DND-41 (cell line): ENCODE measurements at regions not wholly inside any gene's neighbourhood (a gene's known extent, or its start where the extent isn't known, plus 50 kb on each side); places are given as distances from the start of the nearest gene placed in this dataset.

ENCODE experiments used
- ATAC-seq: fragments of 200-7000 bp; cut with Tn5 transposase; 3 replicates; pipeline ENCODE4 v1.9.1; 2021; ENCODE audit warnings: low read depth; ENCODE audit not compliant: insufficient read depth
- DNase-seq: peaks from one replicate; pipeline ENCODE4 v3.0.0-alpha.2; 2020
- H2AFZ ChIP-seq: 2 replicates; pipeline ENCODE4 v1.6.0; 2012; ENCODE audit warnings: low read depth, low read length
- H3K27ac ChIP-seq: 2 replicates; pipeline ENCODE4 v1.5.1; 2012; ENCODE audit warnings: low read length, inconsistent platforms
- H3K27me3 ChIP-seq: fragments of 200-600 bp; sonication (generic); 2 replicates; pipeline ENCODE4 v1.6.0; 2012; ENCODE audit warnings: low read length, mild to moderate bottlenecking, inconsistent platforms; ENCODE audit not compliant: insufficient read depth, poor library complexity
- H3K36me3 ChIP-seq: 2 replicates; pipeline ENCODE4 v1.5.1; 2012; ENCODE audit warnings: low read length, inconsistent platforms; ENCODE audit not compliant: insufficient read depth
- H3K4me1 ChIP-seq: 2 replicates; pipeline ENCODE4 v1.5.1; 2012; ENCODE audit warnings: mild to moderate bottlenecking, low read length; ENCODE audit not compliant: insufficient read depth
- H3K4me2 ChIP-seq: 2 replicates; pipeline ENCODE4 v1.6.0; 2012; ENCODE audit warnings: mild to moderate bottlenecking, moderate library complexity, low read length, inconsistent platforms; ENCODE audit not compliant: insufficient read depth
- H3K4me3 ChIP-seq, 2 experiments: fragments of 200-600 bp in 1 of 2; shearing (Covaris generic) in 1 of 2; 2 replicates each; pipeline ENCODE4 v1.5.1; 2012 to 2016; ENCODE audit warnings: inconsistent platforms in 2 of 2, low read length in 2 of 2, mild to moderate bottlenecking in 2 of 2, low read depth in 1 of 2, moderate library complexity in 1 of 2
- H3K79me2 ChIP-seq: 2 replicates; pipeline ENCODE4 v1.6.0; 2012; ENCODE audit warnings: low read length, inconsistent platforms; ENCODE audit not compliant: insufficient read depth
- H3K9ac ChIP-seq: 2 replicates; pipeline ENCODE4 v1.6.0; 2012; ENCODE audit warnings: low read depth, mild to moderate bottlenecking, inconsistent platforms, low read length, moderate library complexity
- H3K9me3 ChIP-seq: 2 replicates; pipeline ENCODE4 v1.5.1; 2012; ENCODE audit warnings: low read length, moderate library complexity, mild to moderate bottlenecking, inconsistent platforms; ENCODE audit not compliant: insufficient read depth, severe bottlenecking
- H4K20me1 ChIP-seq: 2 replicates; pipeline ENCODE4 v1.6.0; 2012; ENCODE audit warnings: low read length; ENCODE audit not compliant: insufficient read depth
- CTCF ChIP-seq: IDR thresholded peaks from 2 replicates; pipeline ENCODE4 v1.5.1; 2012; ENCODE audit warnings: borderline replicate concordance, low read length, moderate library complexity, mild to moderate bottlenecking; ENCODE audit not compliant: poor library complexity, severe bottlenecking; ENCODE audit errors: extremely low read depth
- EZH2 ChIP-seq: IDR thresholded peaks from 3 replicates; pipeline ENCODE4 v1.6.1; 2012; ENCODE audit warnings: borderline replicate concordance, low read depth, mild to moderate bottlenecking, moderate library complexity, low read length, inconsistent platforms; ENCODE audit not compliant: severe bottlenecking

- TF ChIP-seq EZH2 (no peak), CTCF (no peak)
- no peak overlapping the region for H3K4me2 ChIP-seq
- H3K4me1 ChIP-seq = no peaks in the 10 kb centered on the region
- H3K4me3 ChIP-seq = no peak overlapping the region
- H3K36me3 ChIP-seq = no peaks in the 10 kb centered on the region
- peaks cover 15% of the 10 kb centered on the region for H3K27me3 ChIP-seq
- H3K9ac ChIP-seq = no peak overlapping the region
- no peaks in the 10 kb centered on the region; the same call in 1 of the 2 replicates for H4K20me1 ChIP-seq
- DNase-seq (no peak), ATAC-seq (no peak)
- no peak overlapping the region for H3K27ac ChIP-seq
- no peak overlapping the region for H2AFZ ChIP-seq
- no peaks in the 10 kb centered on the region for H3K79me2 ChIP-seq
- no peaks in the 10 kb centered on the region for H3K9me3 ChIP-seq
These were observed 257.8 kb downstream of the SNX10 start for GRCh38 chr7:26549281-26549944.

- peaks cover 15% of the 10 kb centered on the region for H3K27me3 ChIP-seq
- TF ChIP-seq CTCF (no peak), EZH2 (no peak)
- H3K4me2 ChIP-seq = no peak overlapping the region
- H3K27ac ChIP-seq = no peak overlapping the region
- no peak overlapping the region for H3K9ac ChIP-seq
- H3K79me2 ChIP-seq = no peaks in the 10 kb centered on the region
- H3K36me3 ChIP-seq = no peaks in the 10 kb centered on the region
- H3K9me3 ChIP-seq = no peaks in the 10 kb centered on the region
- H3K4me3 ChIP-seq = no peak overlapping the region
- no peaks in the 10 kb centered on the region; the same call in 1 of the 2 replicates for H4K20me1 ChIP-seq
- no peaks in the 10 kb centered on the region for H3K4me1 ChIP-seq
- H2AFZ ChIP-seq = no peak overlapping the region
- no peak for DNase-seq
- ATAC-seq = no peak
These were observed 258.8 kb downstream of the SNX10 start for GRCh38 chr7:26550492-26550891.

- Histone ChIP-seq H3K36me3 (no peaks in the 10 kb centered on the region), H2AFZ (no peak overlapping the region), H3K9ac (no peak overlapping the region), H3K9me3 (no peaks in the 10 kb centered on the region), H3K27ac (no peak overlapping the region), H4K20me1 (no peaks in the 10 kb centered on the region; the same call in 1 of the 2 replicates), H3K27me3 (peaks cover 12% of the 10 kb centered on the region), H3K4me2 (no peak overlapping the region), H3K4me1 (no peaks in the 10 kb centered on the region), H3K79me2 (no peaks in the 10 kb centered on the region), H3K4me3 (no peak overlapping the region)
- DNase-seq = no peak
- no peak for ATAC-seq
- TF ChIP-seq EZH2 = no peak
These were observed 260.1 kb downstream of the SNX10 start for GRCh38 chr7:26551740-26552139.

DNA sequence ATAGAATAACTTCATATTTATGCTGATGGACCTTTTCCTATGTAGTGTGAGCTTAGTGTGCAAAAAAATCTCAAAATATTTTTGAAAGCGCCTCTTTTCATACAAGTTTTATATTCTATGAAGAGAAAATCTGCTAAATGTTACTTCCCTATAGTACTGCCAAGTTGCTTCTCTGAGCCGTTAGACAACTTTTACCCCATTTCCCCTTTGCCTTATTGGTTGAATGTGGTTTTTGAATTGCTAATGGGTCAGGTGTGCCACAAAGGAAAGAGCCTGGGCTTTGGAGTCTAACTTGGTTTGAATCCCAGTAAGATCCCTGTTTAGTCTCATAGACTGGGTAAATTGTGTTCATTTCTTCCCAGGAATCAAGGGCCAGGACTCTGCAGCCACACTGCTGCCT, 261.5 kb downstream of the SNX10 start:
- Histone ChIP-seq H3K9ac (no peak overlapping the region), H3K4me3 (no peak overlapping the region), H3K27ac (no peak overlapping the region), H3K79me2 (no peaks in the 10 kb centered on the region), H3K4me1 (no peaks in the 10 kb centered on the region), H4K20me1 (no peaks in the 10 kb centered on the region; the same call in 1 of the 2 replicates), H3K27me3 (peaks cover 12% of the 10 kb centered on the region), H3K4me2 (no peak overlapping the region), H3K36me3 (no peaks in the 10 kb centered on the region), H2AFZ (no peak overlapping the region), H3K9me3 (no peaks in the 10 kb centered on the region)
- no peak for TF ChIP-seq EZH2
- TF ChIP-seq CTCF = no peak
- ATAC-seq (no peak), DNase-seq (no peak)
